ENCODE measurements at regions not wholly inside any gene's neighbourhood (a gene's known extent, or its start where the extent isn't known, plus 50 kb on each side); places are given as distances from the start of the nearest gene placed in this dataset.

GRCh38 chr7:42761486-42761885 lies 150.4 kb downstream of the C7orf25 start:
- Histone ChIP-seq H3K9me3 (no peaks in the 10 kb centered on the region), H3K27ac (no peak overlapping the region), H3K4me3 (ENCODE audit: low read depth in 1 of 2, low read length in 1 of 2) (no peak overlapping the region), H3K4me1 (ENCODE audit: control insufficient read depth in 1 of 2, insufficient read depth in 1 of 2, low read depth in 1 of 2, low read length in 1 of 2) (no peaks in the 10 kb centered on the region), H3K27me3 (no peaks in the 10 kb centered on the region), H3K36me3 (no peaks in the 10 kb centered on the region)
- TF ChIP-seq CTCF (IDR thresholded peaks at IDR 0.05) = no peak

GRCh38 chr7:42758124-42758523 lies 153.7 kb downstream of the C7orf25 start:
- no peaks in the 10 kb centered on the region for H3K4me1 ChIP-seq (ENCODE audit: control insufficient read depth in 1 of 2, insufficient read depth in 1 of 2, low read depth in 1 of 2, low read length in 1 of 2)
- H3K27me3 ChIP-seq = no peaks in the 10 kb centered on the region
- H3K27ac ChIP-seq = no peak overlapping the region
- no peaks in the 10 kb centered on the region for H3K36me3 ChIP-seq
- no peaks in the 10 kb centered on the region for H3K9me3 ChIP-seq
- no peak overlapping the region for H3K4me3 ChIP-seq (ENCODE audit: low read depth in 1 of 2, low read length in 1 of 2)
- TF ChIP-seq CTCF (IDR thresholded peaks at IDR 0.05) = no peak

GRCh38 chr7:42756841-42757240 lies 155.0 kb downstream of the C7orf25 start:
- Histone ChIP-seq H3K27me3 (no peaks in the 10 kb centered on the region), H3K36me3 (no peaks in the 10 kb centered on the region), H3K27ac (no peak overlapping the region), H3K4me1 (ENCODE audit: control insufficient read depth in 1 of 2, insufficient read depth in 1 of 2, low read depth in 1 of 2, low read length in 1 of 2) (no peaks in the 10 kb centered on the region), H3K9me3 (no peaks in the 10 kb centered on the region), H3K4me3 (ENCODE audit: low read depth in 1 of 2, low read length in 1 of 2) (no peak overlapping the region)
- TF ChIP-seq CTCF (IDR thresholded peaks at IDR 0.05) = no peak

GRCh38 chr7:42753811-42754363 lies 158.0 kb downstream of the C7orf25 start:
- Histone ChIP-seq H3K4me1 (ENCODE audit: control insufficient read depth in 1 of 2, insufficient read depth in 1 of 2, low read depth in 1 of 2, low read length in 1 of 2) (no peaks in the 10 kb centered on the region), H3K27me3 (no peaks in the 10 kb centered on the region), H3K36me3 (no peaks in the 10 kb centered on the region), H3K27ac (no peak overlapping the region), H3K4me3 (ENCODE audit: low read depth in 1 of 2, low read length in 1 of 2) (no peak overlapping the region), H3K9me3 (no peaks in the 10 kb centered on the region)
- no peak for TF ChIP-seq CTCF (IDR thresholded peaks at IDR 0.05)

- no peaks in the 10 kb centered on the region for H3K36me3 ChIP-seq
- TF ChIP-seq CTCF (IDR thresholded peaks at IDR 0.05) = no peak
- no peaks in the 10 kb centered on the region for H3K9me3 ChIP-seq
- H3K4me3 ChIP-seq (ENCODE audit: low read depth in 1 of 2, low read length in 1 of 2) = no peak overlapping the region
- H3K27me3 ChIP-seq = no peaks in the 10 kb centered on the region
- no peak overlapping the region for H3K27ac ChIP-seq
- H3K4me1 ChIP-seq (ENCODE audit: control insufficient read depth in 1 of 2, insufficient read depth in 1 of 2, low read depth in 1 of 2, low read length in 1 of 2) = no peaks in the 10 kb centered on the region
Measured at GRCh38 chr7:42753367-42753766, 158.5 kb downstream of the C7orf25 start.

GRCh38 chr7:42750172-42750571 lies 161.7 kb downstream of the C7orf25 start:
- H3K4me3 ChIP-seq (ENCODE audit: low read depth in 1 of 2, low read length in 1 of 2) = no peak overlapping the region
- TF ChIP-seq CTCF (IDR thresholded peaks at IDR 0.05) = no peak

More at GRCh38 chr7:42750172-42750571, 161.7 kb downstream of the C7orf25 start:
- Histone ChIP-seq H3K27ac (no peak overlapping the region), H3K27me3 (no peaks in the 10 kb centered on the region), H3K9me3 (no peaks in the 10 kb centered on the region), H3K36me3 (no peaks in the 10 kb centered on the region), H3K4me1 (ENCODE audit: control insufficient read depth in 1 of 2, insufficient read depth in 1 of 2, low read depth in 1 of 2, low read length in 1 of 2) (no peaks in the 10 kb centered on the region)
